HG02642 (cell line): ENCODE measurements at regions not wholly inside any gene's neighbourhood (a gene's known extent, or its start where the extent isn't known, plus 50 kb on each side); places are given as distances from the start of the nearest gene placed in this dataset.
"Not testable (repeated sequence)": the region's sequence is repeated elsewhere in the genome, so short reads cannot be mapped to it uniquely, and the experiment has no call there.

ENCODE experiments used
- ATAC-seq: cut with Tn5 transposase; IDR thresholded peaks from one replicate; pipeline ENCODE4 v1.9.1; 2021; ENCODE audit warnings: mild to moderate bottlenecking; ENCODE audit not compliant: unreplicated experiment, poor library complexity

GRCh38 chr3:15899388-15899787, 101.6 kb upstream of the ANKRD28 start:
- ATAC-seq, result no peak

- no peak for ATAC-seq
Measured at GRCh38 chr3:15903164-15903563, 105.4 kb upstream of the ANKRD28 start.

GRCh38 chr3:15903759-15904720, 106.3 kb upstream of the ANKRD28 start:
- no peak for ATAC-seq

GRCh38 chr3:15905041-15905440, 107.3 kb upstream of the ANKRD28 start:
- no peak for ATAC-seq

- not testable (repeated sequence) for ATAC-seq
Measured at GRCh38 chr3:15907403-15907802, 109.6 kb upstream of the ANKRD28 start.

- ATAC-seq, result no peak
Measured at GRCh38 chr3:15918988-15919387, 121.2 kb upstream of the ANKRD28 start.

GRCh38 chr3:15919971-15920370, 122.2 kb upstream of the ANKRD28 start:
- ATAC-seq, result no peak

GRCh38 chr3:15923640-15924405, 126.0 kb upstream of the ANKRD28 start:
- ATAC-seq, result no peak

- no peak for ATAC-seq
Measured at GRCh38 chr3:15924914-15925313, 127.1 kb upstream of the ANKRD28 start.

GRCh38 chr3:15926871-15927270, 129.1 kb upstream of the ANKRD28 start:
- no peak for ATAC-seq

GRCh38 chr3:15927969-15928368, 130.2 kb upstream of the ANKRD28 start:
- ATAC-seq, result no peak

- no peak for ATAC-seq
Measured at GRCh38 chr3:15929944-15930571, 132.3 kb upstream of the ANKRD28 start.

- ATAC-seq, result no peak
Measured at GRCh38 chr3:15932348-15933300, 134.8 kb upstream of the ANKRD28 start.

GRCh38 chr3:15933439-15934139, 135.8 kb upstream of the ANKRD28 start:
- ATAC-seq, result no peak

GRCh38 chr3:15934389-15935195, 136.8 kb upstream of the ANKRD28 start:
- ATAC-seq, result no peak

GRCh38 chr3:15936312-15936711, 138.5 kb upstream of the ANKRD28 start:
- no peak for ATAC-seq

- no peak for ATAC-seq
Measured at GRCh38 chr3:15940641-15941040, 142.9 kb upstream of the ANKRD28 start.

GRCh38 chr3:15941457-15941856, 143.7 kb upstream of the ANKRD28 start:
- ATAC-seq, result not testable (repeated sequence)
